C4-2B (cell line): ENCODE measurements at regions not wholly inside any gene's neighbourhood (a gene's known extent, or its start where the extent isn't known, plus 50 kb on each side); places are given as distances from the start of the nearest gene placed in this dataset.

ENCODE experiments used
- CTCF ChIP-seq: fragments of 450-650 bp; conservative IDR thresholded peaks from 2 replicates; pipeline ENCODE4 v1.5.1; 2017; ENCODE audit warnings: mild to moderate bottlenecking
- ZFX ChIP-seq: fragments of 450-650 bp; IDR thresholded peaks from 2 replicates; pipeline ENCODE4 v1.6.1; 2017

- no peak for TF ChIP-seq CTCF
- no peak for TF ChIP-seq ZFX
Observed at GRCh38 chr2:489838-490237, 187.4 kb downstream of the TMEM18 start.
